Sigmoid colon (tissue), 4 donors: ENCODE measurements at regions not wholly inside any gene's neighbourhood (a gene's known extent, or its start where the extent isn't known, plus 50 kb on each side); places are given as distances from the start of the nearest gene placed in this dataset.

Source experiments
- POLR2AphosphoS5 ChIP-seq, 4 donors: sonication (generic); formaldehyde crosslinking; IDR thresholded peaks; one replicate each; pipeline ENCODE4 v1.6.1; 2017; ENCODE audit warnings: antibody characterized with exemption in 4 of 4
- TF ChIP-seq, protein P1 (sequence below), 4 experiments: fragments of 450-650 bp in 3 of 4; fragments of 200-600 bp in 1 of 4; IDR thresholded peaks; one replicate each; pipeline ENCODE4 v1.5.1; 2016 to 2019; ENCODE audit warnings: antibody characterized with exemption in 4 of 4, mild to moderate bottlenecking in 3 of 4, moderate library complexity in 2 of 4

DNA sequence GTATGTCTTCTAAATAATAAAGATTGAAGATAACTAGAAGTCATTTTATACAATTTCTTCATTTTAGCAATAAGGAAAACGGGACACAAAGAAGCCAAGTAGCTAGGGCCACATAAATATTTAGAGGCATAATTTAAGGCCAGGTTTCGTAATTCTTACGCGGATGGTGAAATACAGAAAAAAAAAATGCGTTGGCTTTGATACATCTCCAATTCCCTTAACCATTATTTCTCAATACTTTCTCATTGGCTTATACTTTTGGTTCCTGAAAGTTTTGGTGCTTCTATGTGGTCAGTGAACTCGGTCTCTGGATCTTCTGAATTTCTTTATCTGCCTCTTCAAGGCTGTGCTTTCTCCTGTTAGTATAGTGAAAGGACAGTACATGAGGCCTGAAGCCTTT, 888.1 kb downstream of the KCNJ2 start:
- TF ChIP-seq, protein P1, sequence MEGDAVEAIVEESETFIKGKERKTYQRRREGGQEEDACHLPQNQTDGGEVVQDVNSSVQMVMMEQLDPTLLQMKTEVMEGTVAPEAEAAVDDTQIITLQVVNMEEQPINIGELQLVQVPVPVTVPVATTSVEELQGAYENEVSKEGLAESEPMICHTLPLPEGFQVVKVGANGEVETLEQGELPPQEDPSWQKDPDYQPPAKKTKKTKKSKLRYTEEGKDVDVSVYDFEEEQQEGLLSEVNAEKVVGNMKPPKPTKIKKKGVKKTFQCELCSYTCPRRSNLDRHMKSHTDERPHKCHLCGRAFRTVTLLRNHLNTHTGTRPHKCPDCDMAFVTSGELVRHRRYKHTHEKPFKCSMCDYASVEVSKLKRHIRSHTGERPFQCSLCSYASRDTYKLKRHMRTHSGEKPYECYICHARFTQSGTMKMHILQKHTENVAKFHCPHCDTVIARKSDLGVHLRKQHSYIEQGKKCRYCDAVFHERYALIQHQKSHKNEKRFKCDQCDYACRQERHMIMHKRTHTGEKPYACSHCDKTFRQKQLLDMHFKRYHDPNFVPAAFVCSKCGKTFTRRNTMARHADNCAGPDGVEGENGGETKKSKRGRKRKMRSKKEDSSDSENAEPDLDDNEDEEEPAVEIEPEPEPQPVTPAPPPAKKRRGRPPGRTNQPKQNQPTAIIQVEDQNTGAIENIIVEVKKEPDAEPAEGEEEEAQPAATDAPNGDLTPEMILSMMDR (IDR thresholded peaks at IDR 0.05): no peak
- no peak for TF ChIP-seq POLR2AphosphoS5 (IDR thresholded peaks at IDR 0.05)
